H1 (cell line): ENCODE measurements at regions not wholly inside any gene's neighbourhood (a gene's known extent, or its start where the extent isn't known, plus 50 kb on each side); places are given as distances from the start of the nearest gene placed in this dataset.

Experiments used
- CTCF ChIA-PET: fragments of 300-600 bp; sonication (Branson Sonifier 250); formaldehyde crosslinking; loops from one replicate; lab custom pipeline; 2021; ENCODE audit not compliant: partially characterized antibody; lab: Charles Lee
- POLR2A ChIA-PET: fragments of 300-600 bp; sonication (Branson Sonifier 250); formaldehyde crosslinking; loops from one replicate; lab custom pipeline; 2021; ENCODE audit warnings: inconsistent platforms; ENCODE audit not compliant: partially characterized antibody; lab: Charles Lee
- DNase-seq, 2 experiments: peaks; one replicate each; pipeline versions ENCODE4 v3.0.0 to v3.0.0-alpha.2; 2010 to 2022; ENCODE audit warnings: low spot score in 2 of 2, low read depth in 1 of 2, mixed read lengths in 1 of 2
- FAIRE-seq: peaks from 2 replicates; lab custom pipeline; 2011; peaks lifted over from hg19 to GRCh38; lab: Jason Lieb, UNC
- H2AFZ ChIP-seq: 2 replicates; pipeline ENCODE4 v1.8.1; 2012; ENCODE audit warnings: low read length, inconsistent platforms
- H2AK5ac ChIP-seq: 2 replicates; pipeline ENCODE4 v1.6.1; 2013; ENCODE audit warnings: low read depth, low read length
- H2BK120ac ChIP-seq: replicated peaks from 2 replicates; pipeline ENCODE3; 2013; ENCODE audit warnings: low read depth, low read length, inconsistent platforms
- H2BK12ac ChIP-seq: 2 replicates; pipeline ENCODE4 v1.6.1; 2013; ENCODE audit warnings: low read depth, low read length
- H2BK15ac ChIP-seq: 2 replicates; pipeline ENCODE4 v1.6.1; 2013; ENCODE audit warnings: low read length
- H2BK20ac ChIP-seq: 2 replicates; pipeline ENCODE4 v1.6.1; 2013; ENCODE audit warnings: low read length
- H2BK5ac ChIP-seq: 2 replicates; pipeline ENCODE4 v1.6.1; 2013; ENCODE audit warnings: low read depth, low read length
- H3K14ac ChIP-seq: 2 replicates; pipeline ENCODE4 v1.6.1; 2013; ENCODE audit warnings: inconsistent platforms; ENCODE audit not compliant: insufficient read length
- H3K18ac ChIP-seq: 2 replicates; pipeline ENCODE4 v1.6.1; 2013; ENCODE audit warnings: low read length; ENCODE audit errors: extremely low read depth
- H3K23ac ChIP-seq: 2 replicates; pipeline ENCODE4 v1.6.1; 2013; ENCODE audit warnings: inconsistent platforms; ENCODE audit not compliant: insufficient read length
- H3K23me2 ChIP-seq: 2 replicates; pipeline ENCODE4 v1.6.1; 2013; ENCODE audit warnings: low read depth, low read length
- H3K27ac ChIP-seq: 2 replicates; pipeline ENCODE4 v1.6.1; 2011; ENCODE audit warnings: low read depth, low read length, inconsistent platforms
- H3K27me3 ChIP-seq, 4 experiments: replicated peaks in 1 of 4; 1 replicate in 1 of 4; 2 replicates in 3 of 4; pipeline versions ENCODE4 v1.6.1 to v1.8.1; 2011 to 2013; ENCODE audit warnings: low read length in 3 of 4, mild to moderate bottlenecking in 3 of 4, inconsistent platforms in 2 of 4, mixed read lengths in 2 of 4, moderate library complexity in 1 of 4; ENCODE audit not compliant: control insufficient read depth in 3 of 4, insufficient read depth in 3 of 4; ENCODE audit errors: extremely low read depth in 1 of 4
- H3K36me3 ChIP-seq, 4 experiments: 2 replicates each; pipeline versions ENCODE4 v1.6.1 to v1.8.1; 2011 to 2013; ENCODE audit warnings: mild to moderate bottlenecking in 4 of 4, low read length in 3 of 4, moderate library complexity in 2 of 4, control low read depth in 1 of 4, inconsistent platforms in 1 of 4; ENCODE audit not compliant: insufficient read depth in 4 of 4, control insufficient read depth in 2 of 4
- H3K4ac ChIP-seq: replicated peaks from 2 replicates; pipeline ENCODE3; 2013; ENCODE audit warnings: low read length, low read depth, mixed read lengths, inconsistent platforms; ENCODE audit not compliant: insufficient read length
- H3K4me1 ChIP-seq, 4 experiments: replicated peaks in 1 of 4; 1 replicate in 1 of 4; 2 replicates in 3 of 4; pipeline versions ENCODE4 v1.6.1 to v1.8.1; 2011 to 2013; ENCODE audit warnings: low read length in 3 of 4, inconsistent platforms in 2 of 4, mixed read lengths in 1 of 4; ENCODE audit not compliant: insufficient read depth in 4 of 4, control insufficient read depth in 3 of 4
- H3K4me2 ChIP-seq, 2 experiments: 2 replicates each; pipeline versions ENCODE4 v1.6.1 to v1.8.1; 2011 to 2013; ENCODE audit warnings: low read depth in 2 of 2, low read length in 2 of 2, control low read depth in 1 of 2, inconsistent platforms in 1 of 2, mild to moderate bottlenecking in 1 of 2; ENCODE audit not compliant: insufficient read depth in 1 of 2
- H3K4me3 ChIP-seq, 4 experiments: fragments of 200-600, 300-600 bp in 1 of 4; sonication (generic), shearing (Covaris generic), sonication (Bioruptor Twin) in 1 of 4; 2 replicates each; pipeline versions ENCODE4 v1.5.1 to v1.8.1; 2011 to 2016; ENCODE audit warnings: low read length in 4 of 4, low read depth in 3 of 4, control low read depth in 2 of 4, inconsistent platforms in 2 of 4, mild to moderate bottlenecking in 2 of 4, mixed read lengths in 1 of 4, moderate library complexity in 1 of 4; ENCODE audit not compliant: insufficient read depth in 2 of 4; ENCODE audit errors: extremely low read depth in 1 of 4
- H3K56ac ChIP-seq: replicated peaks from 2 replicates; pipeline ENCODE3; 2013; ENCODE audit warnings: low read depth, mild to moderate bottlenecking, mixed read lengths, low read length, inconsistent platforms; ENCODE audit not compliant: insufficient read length
- H3K79me1 ChIP-seq: 2 replicates; pipeline ENCODE4 v1.6.1; 2013; ENCODE audit warnings: low read depth, low read length, control low read depth
- H3K79me2 ChIP-seq, 2 experiments: 2 replicates each; pipeline versions ENCODE4 v1.6.1 to v1.8.1; 2012 to 2013; ENCODE audit warnings: low read length in 2 of 2, mild to moderate bottlenecking in 2 of 2, inconsistent platforms in 1 of 2; ENCODE audit not compliant: insufficient read depth in 2 of 2, control insufficient read depth in 1 of 2
- H3K9ac ChIP-seq, 4 experiments: replicated peaks in 1 of 4; 1 replicate in 1 of 4; 2 replicates in 3 of 4; pipeline versions ENCODE4 v1.6.1 to v1.8.1; 2011 to 2013; ENCODE audit warnings: low read depth in 3 of 4, low read length in 3 of 4, control low read depth in 2 of 4, mild to moderate bottlenecking in 2 of 4, moderate library complexity in 2 of 4, inconsistent platforms in 1 of 4; ENCODE audit errors: extremely low read depth in 1 of 4
- H3K9me3 ChIP-seq, 2 experiments: 2 replicates each; pipeline versions ENCODE4 v1.6.1 to v1.8.1; 2012 to 2013; ENCODE audit warnings: mild to moderate bottlenecking in 2 of 2, moderate library complexity in 2 of 2, control low read depth in 1 of 2, inconsistent platforms in 1 of 2, low read depth in 1 of 2, low read length in 1 of 2, mixed read lengths in 1 of 2; ENCODE audit not compliant: insufficient read depth in 2 of 2
- H4K20me1 ChIP-seq, 2 experiments: replicated peaks in 1 of 2; 2 replicates each; pipeline versions ENCODE3 to v1.8.1; 2011 to 2013; ENCODE audit warnings: inconsistent platforms in 2 of 2, low read length in 2 of 2, mild to moderate bottlenecking in 1 of 2; ENCODE audit not compliant: insufficient read depth in 2 of 2, control insufficient read depth in 1 of 2
- H4K5ac ChIP-seq: 2 replicates; pipeline ENCODE4 v1.6.1; 2013; ENCODE audit warnings: low read length, low read depth, mixed read lengths, inconsistent platforms; ENCODE audit not compliant: insufficient read length
- H4K8ac ChIP-seq: 2 replicates; pipeline ENCODE4 v1.8.0; 2013; ENCODE audit warnings: mild to moderate bottlenecking, moderate library complexity, low read length, inconsistent platforms; ENCODE audit not compliant: insufficient read depth; ENCODE audit errors: extremely low read depth
- H4K91ac ChIP-seq: replicated peaks from 2 replicates; pipeline ENCODE3; 2013; ENCODE audit warnings: low read length, mixed read lengths, inconsistent platforms; ENCODE audit not compliant: insufficient read length
- CHD1 ChIP-seq: IDR thresholded peaks from 2 replicates; pipeline ENCODE4 v1.6.1; 2012; ENCODE audit warnings: low read depth, low read length, improper control_type of control experiment
- KDM4A ChIP-seq: IDR thresholded peaks from one replicate; pipeline ENCODE4 v1.7.1; 2012; ENCODE audit warnings: low read depth, mild to moderate bottlenecking, moderate library complexity, low read length, inconsistent platforms; ENCODE audit not compliant: severe bottlenecking
- NRF1 ChIP-seq: IDR thresholded peaks from 2 replicates; pipeline ENCODE4 v1.6.1; 2011; ENCODE audit warnings: mild to moderate bottlenecking, low read depth, low read length, improper control_type of control experiment
- RFX5 ChIP-seq: IDR thresholded peaks from 2 replicates; pipeline ENCODE4 v1.6.1; 2011; ENCODE audit warnings: low read depth, low read length, improper control_type of control experiment, borderline replicate concordance
- whole genome bisulfite sequencing, 2 experiments: shearing (Covaris generic) in 1 of 2; methylation state at CpG; one replicate each; pipeline versions ENCODE4 v1.1.6 to v1.1.7; 2013 to 2015; ENCODE audit warnings: low lambda C conversion rate in 2 of 2, mixed read lengths in 2 of 2, inconsistent platforms in 1 of 2, low coverage in 1 of 2, missing lambda C conversion rate in 1 of 2; ENCODE audit not compliant: insufficient replicate concordance in 2 of 2, insufficient coverage in 1 of 2, insufficient read length in 1 of 2; ENCODE audit errors: extremely low coverage in 1 of 2, missing lambda C conversion rate in 1 of 2; 5-methylcytosine and 5-hydroxymethylcytosine counted together

GRCh38 chr9:119026120-119026519 is 343.1 kb downstream of the BRINP1 start:
- WGBS, 2 experiments: 78% methylated on average over 4 of the region's 4 CpGs; no CpG with 5 or more reads in 1 of the 2 experiments
- Histone ChIP-seq H2BK120ac (no peak overlapping the region), H3K4me2 (no peak overlapping the region), H3K36me3 (no peaks in the 10 kb centered on the region), H3K27ac (no peak overlapping the region), H2BK12ac (no peak overlapping the region), H3K79me1 (no peaks in the 10 kb centered on the region), H2BK5ac (no peak overlapping the region), H4K5ac (no peak overlapping the region), H3K27me3 (no peaks in the 10 kb centered on the region), H3K9ac (no peak overlapping the region), H3K9me3 (no peaks in the 10 kb centered on the region), H2AK5ac (no peak overlapping the region), H3K23ac (no peak overlapping the region), H4K20me1 (no peaks in the 10 kb centered on the region), H3K18ac (no peak overlapping the region), H3K23me2 (no peaks in the 10 kb centered on the region), H2AFZ (no peak overlapping the region), H2BK15ac (no peak overlapping the region), H3K56ac (no peak overlapping the region), H3K4me1 (no peaks in the 10 kb centered on the region), H3K4me3 (no peak overlapping the region), H3K4ac (no peak overlapping the region), H4K8ac (no peak overlapping the region), H3K79me2 (no peaks in the 10 kb centered on the region), H2BK20ac (no peak overlapping the region), H3K14ac (no peak overlapping the region), H4K91ac (no peak overlapping the region)
- ChIA-PET CTCF (interaction anchor here (0.9 to 2.4 kb wide), 4 partner anchors 14 to 98 kb away, joined by 3 to 9 read pairs (median 4); no protein-coding TSS in a partner anchor), POLR2A (no interaction called here)
- DNase-seq (no peak), FAIRE-seq (no peak)
- TF ChIP-seq CHD1 (no peak), KDM4A (no peak), RFX5 (no peak), NRF1 (no peak)
